ENCODE measurements at regions not wholly inside any gene's neighbourhood (a gene's known extent, or its start where the extent isn't known, plus 50 kb on each side); places are given as distances from the start of the nearest gene placed in this dataset.

DNA sequence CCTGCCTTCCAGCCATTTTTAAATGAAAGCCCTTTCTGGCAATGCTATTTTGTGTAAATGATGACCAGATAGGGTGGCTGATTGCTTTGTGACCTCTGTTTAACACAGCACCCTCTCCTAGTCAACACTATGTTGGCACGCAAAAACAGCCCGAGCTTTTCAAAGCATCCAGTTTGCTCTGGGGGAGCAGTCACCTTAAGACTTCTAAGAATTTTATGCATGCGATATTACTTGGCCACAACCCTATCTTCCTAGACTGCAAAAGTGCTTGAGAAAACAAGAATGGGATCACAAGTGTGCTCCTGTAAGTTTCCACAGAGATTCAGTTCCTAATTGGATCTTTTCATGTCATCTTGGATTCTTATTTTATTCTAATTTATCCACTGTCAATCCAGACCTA, 294.1 kb downstream of the ATPSCKMT start:
- TF ChIP-seq CTCF (IDR thresholded peaks at IDR 0.05; ENCODE audit: borderline replicate concordance, control extremely low read depth, extremely low read depth, insufficient read depth, missing control alignments) = no peak
- DNase-seq (ENCODE audit: low spot score) = no peak
- in situ Hi-C loops (cut with MboI; ENCODE audit: low sequenced_read_pairs, unreplicated experiment) = no loop called here

GRCh38 chr5:9954869-9955268, 294.8 kb downstream of the ATPSCKMT start:
- in situ Hi-C loops (cut with MboI; ENCODE audit: low sequenced_read_pairs, unreplicated experiment) = no loop called here
- no peak for TF ChIP-seq CTCF (IDR thresholded peaks at IDR 0.05; ENCODE audit: borderline replicate concordance, control extremely low read depth, extremely low read depth, insufficient read depth, missing control alignments)
- DNase-seq (ENCODE audit: low spot score) = no peak

DNA sequence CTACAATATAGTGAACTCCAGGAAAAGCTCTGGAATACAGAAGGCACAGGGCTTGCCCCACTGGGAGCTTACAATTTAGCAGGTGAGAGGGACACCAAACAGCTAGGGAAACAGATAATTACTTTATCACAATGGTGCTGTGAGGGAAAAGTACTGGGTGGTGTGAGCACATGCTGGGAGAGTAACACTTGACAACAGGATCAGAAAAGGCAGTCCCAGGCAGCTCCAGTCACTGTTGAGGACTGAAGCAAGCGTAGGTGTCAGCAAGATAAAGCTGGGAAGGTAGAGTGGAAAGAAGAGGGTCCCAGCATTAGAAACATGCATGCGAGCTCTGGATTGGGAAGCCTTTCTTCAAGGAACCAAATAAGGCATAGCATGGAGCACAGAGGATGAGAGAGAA, 296.0 kb downstream of the ATPSCKMT start:
- in situ Hi-C loops (cut with MboI; ENCODE audit: low sequenced_read_pairs, unreplicated experiment) = no loop called here
- no peak for DNase-seq (ENCODE audit: low spot score)
- no peak for TF ChIP-seq CTCF (IDR thresholded peaks at IDR 0.05; ENCODE audit: borderline replicate concordance, control extremely low read depth, extremely low read depth, insufficient read depth, missing control alignments)

GRCh38 chr5:9951865-9952516, 297.7 kb downstream of the ATPSCKMT start:
- no peak for TF ChIP-seq CTCF (IDR thresholded peaks at IDR 0.05; ENCODE audit: borderline replicate concordance, control extremely low read depth, extremely low read depth, insufficient read depth, missing control alignments)
- DNase-seq (ENCODE audit: low spot score) = no peak
- in situ Hi-C loops (cut with MboI; ENCODE audit: low sequenced_read_pairs, unreplicated experiment) = no loop called here

GRCh38 chr5:9947944-9948343, 301.7 kb downstream of the ATPSCKMT start:
- in situ Hi-C loops (cut with MboI; ENCODE audit: low sequenced_read_pairs, unreplicated experiment) = no loop called here
- no peak for TF ChIP-seq CTCF (IDR thresholded peaks at IDR 0.05; ENCODE audit: borderline replicate concordance, control extremely low read depth, extremely low read depth, insufficient read depth, missing control alignments)
- no peak for DNase-seq (ENCODE audit: low spot score)

DNA sequence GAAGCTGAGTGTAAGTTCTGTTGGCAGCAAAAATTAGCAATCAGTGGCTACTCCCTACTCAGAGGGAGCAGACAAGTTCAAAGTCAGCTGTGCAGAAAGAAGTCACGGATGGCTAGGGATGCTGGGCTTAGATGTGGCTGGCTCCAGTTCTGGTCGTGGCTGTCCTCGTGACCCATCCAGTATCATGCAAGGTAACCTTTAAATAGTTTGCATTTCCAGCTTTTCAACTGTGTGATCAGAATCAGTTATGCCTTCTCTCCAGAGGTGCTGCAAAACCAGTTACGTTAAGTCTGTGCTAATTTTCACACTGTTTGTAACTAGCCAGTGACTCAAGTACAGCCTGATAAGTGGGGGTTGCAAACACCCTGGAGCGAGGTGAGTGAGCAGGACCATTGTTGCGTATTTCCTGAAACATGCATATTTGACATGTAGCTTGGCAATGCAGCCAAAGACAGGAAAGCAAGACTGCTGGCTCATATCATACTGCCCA, 302.4 kb downstream of the ATPSCKMT start:
- in situ Hi-C loops (cut with MboI; ENCODE audit: low sequenced_read_pairs, unreplicated experiment) = no loop called here
- no peak for TF ChIP-seq CTCF (IDR thresholded peaks at IDR 0.05; ENCODE audit: borderline replicate concordance, control extremely low read depth, extremely low read depth, insufficient read depth, missing control alignments)
- DNase-seq (ENCODE audit: low spot score) = no peak
